ENCODE measurements at regions not wholly inside any gene's neighbourhood (a gene's known extent, or its start where the extent isn't known, plus 50 kb on each side); places are given as distances from the start of the nearest gene placed in this dataset.

GRCh38 chr3:102866845-102867244, 432.0 kb downstream of the ZPLD1 start:
- Histone ChIP-seq H3K36me3 (ENCODE audit: control insufficient read depth in 2 of 2, extremely low read depth in 1 of 2, insufficient read depth in 2 of 2, low read length in 2 of 2) (no peaks in the 10 kb centered on the region), H3K9me1 (ENCODE audit: control insufficient read depth, extremely low read depth, insufficient read depth, low read length) (no peaks in the 10 kb centered on the region), H3K27ac (ENCODE audit: control insufficient read depth, insufficient read depth, low read length) (no peak overlapping the region), H3K27me3 (ENCODE audit: control insufficient read depth, extremely low read depth, insufficient read depth, low read length) (no peaks in the 10 kb centered on the region), H3K4me2 (ENCODE audit: control insufficient read depth, extremely low read depth, insufficient read depth, low read depth, low read length) (no peak overlapping the region), H2AFZ (ENCODE audit: control insufficient read depth, low read length) (no peak overlapping the region), H3K79me2 (ENCODE audit: control insufficient read depth, insufficient read depth, low read length) (no peaks in the 10 kb centered on the region), H3K4me3 (ENCODE audit: control insufficient read depth in 2 of 3, extremely low read depth in 1 of 3, insufficient read depth in 2 of 3, low read depth in 1 of 3, low read length in 3 of 3) (no peak overlapping the region), H3K9ac (ENCODE audit: control insufficient read depth, extremely low read depth, insufficient read depth, low read length) (no peak overlapping the region), H3K9me3 (ENCODE audit: control insufficient read depth, low read depth, low read length) (no peaks in the 10 kb centered on the region), H3K4me1 (ENCODE audit: control insufficient read depth, extremely low read depth, insufficient read depth, low read length) (no peaks in the 10 kb centered on the region), H4K20me1 (ENCODE audit: control insufficient read depth, extremely low read depth, insufficient read depth, low read length) (no peaks in the 10 kb centered on the region)
- FAIRE-seq (no peak), DNase-seq (ENCODE audit: low read depth, low spot score) (no peak)
- dilution Hi-C loops (cut with MboI; ENCODE audit: extremely low pct_ligation_motif_present, low sequenced_read_pairs): no loop called here
- no peak for TF ChIP-seq CTCF (optimal IDR thresholded peaks at IDR 0.05 in 1 of 3, IDR thresholded peaks at IDR 0.05 in 1 of 3, conservative IDR thresholded peaks at IDR 0.05 in 1 of 3; ENCODE audit: extremely low read depth in 1 of 3, insufficient read depth in 2 of 3, low read length in 3 of 3)
- no peak for TF ChIP-seq EZH2 (IDR thresholded peaks at IDR 0.05; ENCODE audit: low read length)

- no peak overlapping the region for H3K4me2 ChIP-seq (ENCODE audit: control insufficient read depth, extremely low read depth, insufficient read depth, low read depth, low read length)
- no peaks in the 10 kb centered on the region for H3K36me3 ChIP-seq (ENCODE audit: control insufficient read depth in 2 of 2, extremely low read depth in 1 of 2, insufficient read depth in 2 of 2, low read length in 2 of 2)
- FAIRE-seq: no peak
- H3K79me2 ChIP-seq (ENCODE audit: control insufficient read depth, insufficient read depth, low read length): no peaks in the 10 kb centered on the region
- H3K27ac ChIP-seq (ENCODE audit: control insufficient read depth, insufficient read depth, low read length): no peak overlapping the region
- no peaks in the 10 kb centered on the region for H3K27me3 ChIP-seq (ENCODE audit: control insufficient read depth, extremely low read depth, insufficient read depth, low read length)
- DNase-seq (ENCODE audit: low read depth, low spot score): no peak
- dilution Hi-C loops (cut with MboI; ENCODE audit: extremely low pct_ligation_motif_present, low sequenced_read_pairs): no loop called here
- H3K9ac ChIP-seq (ENCODE audit: control insufficient read depth, extremely low read depth, insufficient read depth, low read length): no peak overlapping the region
- H3K4me1 ChIP-seq (ENCODE audit: control insufficient read depth, extremely low read depth, insufficient read depth, low read length): no peaks in the 10 kb centered on the region
- H4K20me1 ChIP-seq (ENCODE audit: control insufficient read depth, extremely low read depth, insufficient read depth, low read length): no peaks in the 10 kb centered on the region
- no peak overlapping the region for H2AFZ ChIP-seq (ENCODE audit: control insufficient read depth, low read length)
- no peak overlapping the region for H3K4me3 ChIP-seq (ENCODE audit: control insufficient read depth in 2 of 3, extremely low read depth in 1 of 3, insufficient read depth in 2 of 3, low read depth in 1 of 3, low read length in 3 of 3)
- TF ChIP-seq CTCF (optimal IDR thresholded peaks at IDR 0.05 in 1 of 3, IDR thresholded peaks at IDR 0.05 in 1 of 3, conservative IDR thresholded peaks at IDR 0.05 in 1 of 3; ENCODE audit: extremely low read depth in 1 of 3, insufficient read depth in 2 of 3, low read length in 3 of 3): no peak
- TF ChIP-seq EZH2 (IDR thresholded peaks at IDR 0.05; ENCODE audit: low read length): no peak
- no peaks in the 10 kb centered on the region for H3K9me3 ChIP-seq (ENCODE audit: control insufficient read depth, low read depth, low read length)
- H3K9me1 ChIP-seq (ENCODE audit: control insufficient read depth, extremely low read depth, insufficient read depth, low read length): no peaks in the 10 kb centered on the region
Measured at GRCh38 chr3:102883515-102883914, 448.7 kb downstream of the ZPLD1 start.
